ENCODE measurements at regions not wholly inside any gene's neighbourhood (a gene's known extent, or its start where the extent isn't known, plus 50 kb on each side); places are given as distances from the start of the nearest gene placed in this dataset.
"Not testable (repeated sequence)": the region's sequence is repeated elsewhere in the genome, so short reads cannot be mapped to it uniquely, and the experiment has no call there.

- CTCF ChIA-PET = interaction anchor here (0.6 kb wide), 1 partner anchor 1892 kb away, joined by 7 read pairs; no protein-coding TSS in a partner anchor
- H2AFZ ChIP-seq (ENCODE audit: low read length) = peak overlapping the region; percentile 92
- intact Hi-C loops (cut with micrococcal nuclease) = no loop called here
- H3K4me2 ChIP-seq (ENCODE audit: low read length) = peak overlapping the region; percentile 87
- H3K9me2 ChIP-seq (replicated peaks; ENCODE audit: low read length) = no peaks in the 10 kb centered on the region
- H3K27ac ChIP-seq (ENCODE audit: low read length) = no peak overlapping the region
- no peaks in the 10 kb centered on the region for H3K27me3 ChIP-seq (ENCODE audit: low read length)
- H3K9me3 ChIP-seq (ENCODE audit: low read length) = no peaks in the 10 kb centered on the region
- no peak overlapping the region for H3K9ac ChIP-seq (ENCODE audit: low read length)
- ATAC-seq = peak; percentile 67
- H4K20me1 ChIP-seq (ENCODE audit: low read length) = no peaks in the 10 kb centered on the region
- H3K36me3 ChIP-seq (ENCODE audit: low read depth, low read length) = no peaks in the 10 kb centered on the region
- peak overlapping the region; percentile 68 for H3K4me3 ChIP-seq (ENCODE audit: low read length)
- no peaks in the 10 kb centered on the region for H3K79me2 ChIP-seq (ENCODE audit: low read length)
- TF ChIP-seq CTCF (conservative IDR thresholded peaks at IDR 0.05; ENCODE audit: low read depth, low read length) (no peak), EZH2 (IDR thresholded peaks at IDR 0.05; ENCODE audit: low read length, unreplicated experiment) (no peak), EZH2phosphoT487 (IDR thresholded peaks at IDR 0.05; ENCODE audit: borderline replicate concordance, low read length) (no peak)
- peak; percentile 52 for DNase-seq
- H3F3A ChIP-seq (ENCODE audit: low read length, unreplicated experiment) = no peaks in the 10 kb centered on the region
- H3K4me1 ChIP-seq (ENCODE audit: insufficient read depth, low read length) = peaks cover 5% of the 10 kb centered on the region; the same call in 1 of the 2 replicates
- POLR2A ChIA-PET (ENCODE audit: unreplicated experiment) = interaction anchor here (0.7 kb wide), 1 partner anchor 1321 kb away, joined by 3 read pairs; no protein-coding TSS in a partner anchor
- no TSS peak for BruUV-seq (replicated peaks)
These were observed 129.4 kb downstream of the TRIM27 start for GRCh38 chr6:28794175-28795002.

- H3K9me2 ChIP-seq (replicated peaks; ENCODE audit: low read length); H3K79me2 ChIP-seq (ENCODE audit: low read length); H3K4me1 ChIP-seq (ENCODE audit: insufficient read depth, low read length); H3K4me2 ChIP-seq (ENCODE audit: low read length); H3F3A ChIP-seq (ENCODE audit: low read length, unreplicated experiment); DNase-seq; H4K20me1 ChIP-seq (ENCODE audit: low read length); ATAC-seq; H3K27me3 ChIP-seq (ENCODE audit: low read length); intact Hi-C loops (cut with micrococcal nuclease); BruUV-seq (replicated peaks); CTCF ChIA-PET; H3K36me3 ChIP-seq (ENCODE audit: low read depth, low read length); POLR2A ChIA-PET (ENCODE audit: unreplicated experiment); H2AFZ ChIP-seq (ENCODE audit: low read length); H3K4me3 ChIP-seq (ENCODE audit: low read length); H3K9me3 ChIP-seq (ENCODE audit: low read length); H3K9ac ChIP-seq (ENCODE audit: low read length); H3K27ac ChIP-seq (ENCODE audit: low read length): not testable (repeated sequence)
These were observed 123.1 kb downstream of the TRIM27 start for GRCh38 chr6:28800647-28801046.

GRCh38 chr6:28802417-28803336, 121.1 kb downstream of the TRIM27 start:
- Histone ChIP-seq H3K36me3 (ENCODE audit: low read depth, low read length) (no peaks in the 10 kb centered on the region), H3F3A (ENCODE audit: low read length, unreplicated experiment) (no peaks in the 10 kb centered on the region), H3K9ac (ENCODE audit: low read length) (no peak overlapping the region), H3K4me1 (ENCODE audit: insufficient read depth, low read length) (no peaks in the 10 kb centered on the region), H3K27ac (ENCODE audit: low read length) (no peak overlapping the region), H3K4me2 (ENCODE audit: low read length) (peak overlapping the region; percentile 76), H2AFZ (ENCODE audit: low read length) (peak overlapping the region; percentile 73), H3K79me2 (ENCODE audit: low read length) (no peaks in the 10 kb centered on the region), H3K27me3 (ENCODE audit: low read length) (peaks cover 5% of the 10 kb centered on the region; the same call in 1 of the 2 replicates), H3K9me3 (ENCODE audit: low read length) (no peaks in the 10 kb centered on the region), H3K4me3 (ENCODE audit: low read length) (peak overlapping the region; percentile 56), H3K9me2 (replicated peaks; ENCODE audit: low read length) (no peaks in the 10 kb centered on the region), H4K20me1 (ENCODE audit: low read length) (no peaks in the 10 kb centered on the region)
- peak; percentile 51 for DNase-seq
- peak; percentile 48; the same call in 1 of the 2 replicates for ATAC-seq
- POLR2A ChIA-PET (ENCODE audit: unreplicated experiment) = no interaction called here
- CTCF ChIA-PET = no interaction called here
- intact Hi-C loops (cut with micrococcal nuclease) = no loop called here
- TF ChIP-seq EZH2phosphoT487 (IDR thresholded peaks at IDR 0.05; ENCODE audit: borderline replicate concordance, low read length) = no peak
- no peak for TF ChIP-seq CTCF (conservative IDR thresholded peaks at IDR 0.05; ENCODE audit: low read depth, low read length)
- TF ChIP-seq EZH2 (IDR thresholded peaks at IDR 0.05; ENCODE audit: low read length, unreplicated experiment) = no peak
- no TSS peak for BruUV-seq (replicated peaks)

Measured in PC-3 (cell line).